Stimulated activated CD4-positive, alpha-beta T cell treated with anti-CD3 and anti-CD28 coated beads, TNF-alpha, amount 100 ng/mL, for 48 hours (primary cell): ENCODE measurements at regions not wholly inside any gene's neighbourhood (a gene's known extent, or its start where the extent isn't known, plus 50 kb on each side); places are given as distances from the start of the nearest gene placed in this dataset.
A peak's percentile ranks its signal among the peaks of the same experiment; 100 is the strongest.
"Not testable (repeated sequence)": the region's sequence is repeated elsewhere in the genome, so short reads cannot be mapped to it uniquely, and the experiment has no call there.

ENCODE experiments used
- DNase-seq, 3 donors: peaks; one replicate each; pipeline ENCODE4 v3.0.0-alpha.2; 2020; ENCODE audit warnings: low read depth in 3 of 3

- no peak for DNase-seq
Measured at GRCh38 chr16:55015181-55015913, 84.7 kb downstream of the IRX5 start.

- DNase-seq = no peak
Measured at GRCh38 chr16:55016515-55016914, 85.8 kb downstream of the IRX5 start.

GRCh38 chr16:55017321-55017720 is 86.7 kb downstream of the IRX5 start:
- no peak for DNase-seq

GRCh38 chr16:55018881-55019280 is 88.2 kb downstream of the IRX5 start:
- no peak for DNase-seq

DNA sequence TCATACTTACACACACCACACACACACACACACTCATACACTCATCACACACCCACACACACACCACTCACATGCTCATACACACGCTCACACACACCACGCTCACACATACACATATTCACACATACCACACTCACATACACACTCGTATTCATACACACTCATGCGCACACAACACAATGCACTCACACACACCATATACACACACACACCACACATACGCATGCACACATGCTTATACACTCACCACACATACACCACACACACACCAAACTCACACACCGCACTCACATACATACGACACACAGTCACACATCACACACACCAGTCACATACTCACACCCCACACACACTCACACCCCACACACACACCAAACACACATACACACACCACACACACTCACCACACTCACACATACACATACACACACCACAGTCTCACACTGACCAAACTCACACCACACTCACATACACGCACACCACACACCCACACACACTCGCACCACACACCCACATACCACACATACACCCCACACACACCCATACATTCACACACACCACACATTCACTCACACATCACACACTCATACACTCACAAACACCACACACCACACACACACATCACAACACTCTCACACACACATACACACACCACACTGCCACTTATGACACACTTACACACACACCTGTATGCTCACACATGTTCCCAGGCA is 88.9 kb downstream of the IRX5 start:
- DNase-seq = no peak

DNA sequence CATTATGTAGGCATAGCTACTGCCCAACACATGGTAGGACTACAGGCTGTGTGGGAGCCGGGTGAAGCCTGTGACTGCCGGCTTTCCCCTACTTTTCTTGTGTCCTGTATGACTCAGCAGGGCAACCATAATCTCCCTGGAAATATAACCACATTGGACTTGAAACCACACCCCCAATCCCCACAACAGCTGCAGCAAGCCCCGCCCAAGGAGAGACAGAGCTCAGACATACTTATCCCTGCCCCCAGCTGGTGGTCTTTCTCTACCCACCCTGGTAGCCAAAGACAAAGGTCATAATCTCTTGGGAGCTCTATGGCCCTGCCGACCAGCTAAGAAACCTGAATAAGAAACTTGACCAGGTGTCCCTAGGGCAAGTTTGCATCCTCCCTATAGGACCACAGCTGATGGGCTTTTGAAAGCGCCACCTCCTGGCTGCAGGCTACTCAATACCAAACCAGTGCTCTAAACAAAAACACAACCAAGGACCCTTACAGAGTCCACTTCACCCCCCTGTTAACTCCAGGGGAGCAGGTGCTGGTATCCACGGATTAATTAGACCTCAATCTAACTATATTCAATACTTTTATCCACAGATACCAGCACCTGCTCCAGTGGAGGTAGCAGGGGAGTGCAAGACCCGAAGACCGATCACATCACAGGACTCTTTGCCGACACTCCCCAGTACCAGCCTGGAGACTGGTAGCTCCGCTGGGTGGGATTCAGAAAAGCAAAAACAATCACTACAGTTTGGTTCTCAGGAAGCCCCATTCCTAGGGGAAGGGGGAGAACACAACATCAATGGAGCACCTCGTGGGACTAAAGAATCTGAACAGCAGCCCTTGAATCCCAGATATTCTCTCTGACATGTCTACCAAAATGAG is 91.2 kb downstream of the IRX5 start:
- no peak for DNase-seq

- DNase-seq = not testable (repeated sequence)
Measured at GRCh38 chr16:55027260-55027659, 96.6 kb downstream of the IRX5 start.

DNA sequence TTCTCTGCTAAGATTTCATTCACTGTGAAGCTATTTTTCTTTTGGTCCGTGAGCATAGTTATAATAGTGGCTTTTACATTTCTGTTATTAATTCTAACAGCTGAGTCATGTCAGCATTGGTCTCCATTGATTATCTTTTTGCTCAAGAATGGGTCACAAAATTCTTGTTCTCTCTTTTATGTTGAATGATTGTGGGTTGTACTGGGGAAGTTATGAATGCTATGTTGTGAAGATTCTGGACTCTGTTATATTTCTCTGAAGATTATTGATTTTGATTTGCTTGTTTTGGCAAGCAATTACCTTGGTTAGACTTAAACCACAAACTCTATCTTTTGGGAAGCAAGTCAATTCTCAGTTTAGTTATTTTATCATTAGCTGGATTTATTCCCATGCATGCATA is 98.8 kb downstream of the IRX5 start:
- no peak for DNase-seq

DNA sequence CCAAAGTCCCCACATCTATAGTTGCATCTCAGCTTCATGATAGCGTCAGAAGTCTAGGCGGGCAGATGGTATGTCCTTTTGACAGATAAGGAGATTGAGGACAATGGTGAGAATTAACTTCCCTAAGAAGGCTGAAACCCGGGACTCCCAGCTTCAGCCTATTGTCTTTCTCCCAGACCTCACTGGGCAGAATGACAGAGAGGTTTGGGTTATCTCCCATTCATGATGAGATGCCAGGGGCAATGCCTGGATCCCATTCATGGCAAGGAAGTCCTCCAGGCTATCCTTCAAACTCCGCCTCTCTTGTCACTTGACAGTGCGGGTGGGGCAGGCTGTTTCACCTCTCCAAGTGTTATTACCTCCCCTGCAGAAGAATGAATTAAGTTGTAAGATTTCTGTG is 100.3 kb downstream of the IRX5 start:
- no peak for DNase-seq

DNA sequence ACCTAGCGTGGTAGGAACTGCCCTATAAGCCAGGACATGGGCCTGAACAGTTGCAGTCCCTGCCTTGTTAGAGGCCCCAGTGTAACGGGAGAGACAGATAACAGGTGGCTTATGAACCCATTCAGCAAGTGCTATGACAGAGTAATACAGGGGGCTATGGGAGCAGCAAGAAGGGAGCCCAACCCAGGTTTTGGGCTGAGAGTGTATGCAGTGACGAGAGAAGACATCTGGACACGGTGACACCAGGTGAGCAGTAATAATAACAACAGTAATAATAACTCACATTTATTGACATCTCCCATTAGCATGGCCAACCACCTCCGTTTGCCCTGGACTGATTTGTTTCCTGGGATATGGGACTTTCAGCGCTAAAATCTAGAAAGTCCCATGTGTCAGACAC is 100.8 kb downstream of the IRX5 start:
- DNase-seq = no peak

GRCh38 chr16:55033225-55034156 is 102.8 kb downstream of the IRX5 start:
- DNase-seq = no peak

DNA sequence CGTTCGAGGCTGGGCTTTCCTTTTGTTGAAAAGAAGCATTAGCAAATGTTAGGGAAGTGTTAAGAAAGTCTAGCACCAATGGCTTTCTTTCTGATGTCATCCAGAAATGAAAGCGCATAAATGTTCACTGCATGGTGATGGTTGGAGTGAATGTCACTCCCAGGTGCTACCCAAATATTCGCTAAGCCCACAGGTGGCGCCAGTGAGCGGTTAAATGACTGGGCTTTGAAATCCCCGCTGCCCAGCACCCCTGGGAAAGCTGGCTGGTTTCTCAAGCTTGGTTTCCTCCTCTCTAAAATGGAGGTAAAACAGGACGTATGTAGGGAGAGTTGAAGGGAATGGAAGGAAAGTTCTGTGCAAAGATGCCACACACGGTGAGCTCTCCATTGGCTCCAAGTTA is 104.4 kb downstream of the IRX5 start:
- DNase-seq = peak; percentile 5 to 31 (median 9)

- no peak for DNase-seq
Measured at GRCh38 chr16:55035956-55036355, 105.3 kb downstream of the IRX5 start.

DNA sequence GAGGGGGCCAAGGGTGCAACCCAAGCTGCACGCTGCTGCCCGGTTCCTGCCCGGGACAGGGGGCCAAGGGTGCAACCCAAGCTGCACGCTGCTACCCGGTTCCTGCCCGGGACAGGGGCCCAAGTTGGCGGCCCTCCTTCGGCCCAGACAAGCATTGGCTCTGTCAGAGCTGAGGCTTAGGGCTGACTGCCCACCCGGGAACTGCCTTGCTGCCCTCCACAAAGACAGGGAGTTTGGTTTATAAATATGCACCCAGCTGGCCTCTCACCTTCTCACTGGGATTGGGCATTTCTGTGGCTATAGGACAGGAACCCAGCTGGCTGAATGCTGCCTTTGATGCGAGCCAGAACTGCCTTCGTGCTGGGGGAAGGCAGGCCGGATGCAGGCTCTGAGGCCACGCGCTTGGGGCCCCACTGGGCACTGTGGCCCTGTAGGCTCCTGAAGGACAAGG is 105.7 kb downstream of the IRX5 start:
- no peak for DNase-seq

DNA sequence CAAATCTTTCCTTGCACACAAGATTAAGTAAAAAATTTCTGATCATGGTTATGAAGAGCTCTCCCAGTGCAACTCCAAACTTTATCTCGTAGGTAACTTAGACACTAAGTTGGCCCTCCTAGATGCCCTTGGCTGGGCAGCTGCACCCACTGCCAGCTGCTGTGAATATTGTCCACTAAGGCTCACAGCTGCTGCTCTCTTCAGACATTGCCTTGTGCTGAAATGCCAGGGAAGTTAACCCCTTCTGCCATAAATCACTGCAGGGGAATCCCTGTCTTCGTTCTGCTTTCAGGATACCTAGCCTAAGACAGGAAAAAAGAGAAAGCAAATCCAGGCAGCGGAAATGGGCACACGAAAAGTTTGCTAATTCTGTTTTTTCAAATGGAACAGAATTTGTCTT is 106.4 kb downstream of the IRX5 start:
- no peak for DNase-seq

- DNase-seq = no peak
Measured at GRCh38 chr16:55037966-55038365, 107.3 kb downstream of the IRX5 start.

GRCh38 chr16:55039042-55039441 is 108.4 kb downstream of the IRX5 start:
- DNase-seq = no peak

GRCh38 chr16:55039511-55039910 is 108.8 kb downstream of the IRX5 start:
- DNase-seq = no peak

GRCh38 chr16:55039931-55040330 is 109.3 kb downstream of the IRX5 start:
- no peak for DNase-seq

DNA sequence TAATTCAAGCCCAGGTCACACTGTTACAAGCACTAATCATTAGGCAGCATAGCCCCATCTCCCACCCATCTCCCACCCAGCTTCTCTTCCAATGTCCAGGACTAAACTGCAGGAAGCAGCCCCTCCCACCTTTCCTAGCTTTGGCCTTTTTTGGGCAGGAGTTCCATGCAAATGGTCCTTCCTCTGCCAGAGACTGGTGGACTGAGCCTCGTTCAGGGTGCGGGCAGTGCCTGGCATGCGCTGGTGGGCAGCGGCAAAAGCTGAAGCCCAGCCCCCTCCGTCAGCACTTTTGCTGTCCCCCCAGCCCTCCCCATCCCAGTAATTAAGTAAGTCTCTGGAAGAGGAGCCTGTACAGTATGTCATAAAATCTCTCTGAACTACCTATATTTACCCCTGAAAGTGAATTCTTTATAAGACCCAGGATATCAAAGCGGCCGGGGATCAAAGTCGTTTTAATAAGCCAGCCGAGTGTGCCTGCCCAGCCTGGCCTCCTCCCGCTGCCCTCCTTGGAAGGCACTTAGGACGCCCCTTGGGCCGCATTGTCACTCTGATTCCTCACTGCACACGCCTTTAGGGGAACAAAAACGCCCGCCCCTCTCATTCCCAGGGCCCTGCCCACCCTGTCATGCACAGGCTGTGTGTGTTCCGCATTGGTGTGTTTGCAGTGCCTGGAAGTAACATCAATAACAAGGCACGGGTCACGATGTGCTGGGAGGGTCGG is 109.9 kb downstream of the IRX5 start:
- DNase-seq = no peak
